Stimulated activated CD4-positive, alpha-beta T cell treated with anti-CD3 and anti-CD28 coated beads, TNF-alpha, amount 100 ng/mL, for 24 hours (primary cell): ENCODE measurements at regions not wholly inside any gene's neighbourhood (a gene's known extent, or its start where the extent isn't known, plus 50 kb on each side); places are given as distances from the start of the nearest gene placed in this dataset.
"Not testable (repeated sequence)": the region's sequence is repeated elsewhere in the genome, so short reads cannot be mapped to it uniquely, and the experiment has no call there.

Experiments
- DNase-seq, 3 experiments: peaks; one replicate each; pipeline ENCODE4 v3.0.0-alpha.2; 2020; ENCODE audit warnings: low read depth in 3 of 3

DNA sequence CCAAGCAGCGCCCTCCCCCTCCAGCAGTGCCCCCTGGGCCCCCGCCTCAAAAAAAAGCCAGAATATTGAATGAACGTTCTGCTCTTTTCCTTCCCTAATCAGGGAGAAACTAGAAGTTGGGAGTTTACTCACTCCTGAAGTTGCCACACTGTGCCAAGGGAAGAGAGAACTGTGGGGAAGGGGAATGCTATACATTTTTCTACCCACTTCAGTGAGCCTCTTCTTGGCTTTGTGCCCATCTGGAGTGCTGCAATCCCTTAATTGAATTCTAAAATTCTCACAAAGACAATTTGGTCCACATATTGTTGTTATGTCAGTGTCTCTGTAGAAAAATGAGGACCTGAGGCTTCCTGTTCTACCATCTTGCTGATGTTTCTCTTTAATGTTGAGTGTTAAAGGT, 443.7 kb downstream of the DIRAS2 start:
- no peak for DNase-seq

DNA sequence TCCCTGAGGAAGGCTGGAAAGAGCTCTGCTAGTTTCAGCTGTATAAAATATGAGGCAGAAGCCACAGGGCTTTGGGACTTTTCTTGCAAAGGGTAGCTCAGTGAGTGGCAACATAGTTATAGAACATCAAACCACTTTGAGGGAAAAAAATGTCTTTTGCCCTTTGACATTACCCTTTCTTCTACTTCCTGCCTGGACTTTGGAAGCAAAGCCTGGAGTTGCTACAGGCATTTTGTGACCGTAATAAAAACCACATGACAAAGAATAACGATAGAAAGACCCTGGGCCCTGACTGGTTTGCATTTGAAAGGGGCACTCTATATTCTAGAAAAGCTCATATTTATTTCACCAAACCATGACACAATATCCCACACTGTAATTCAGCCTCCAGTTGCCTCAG, 440.9 kb downstream of the DIRAS2 start:
- DNase-seq: no peak

DNA sequence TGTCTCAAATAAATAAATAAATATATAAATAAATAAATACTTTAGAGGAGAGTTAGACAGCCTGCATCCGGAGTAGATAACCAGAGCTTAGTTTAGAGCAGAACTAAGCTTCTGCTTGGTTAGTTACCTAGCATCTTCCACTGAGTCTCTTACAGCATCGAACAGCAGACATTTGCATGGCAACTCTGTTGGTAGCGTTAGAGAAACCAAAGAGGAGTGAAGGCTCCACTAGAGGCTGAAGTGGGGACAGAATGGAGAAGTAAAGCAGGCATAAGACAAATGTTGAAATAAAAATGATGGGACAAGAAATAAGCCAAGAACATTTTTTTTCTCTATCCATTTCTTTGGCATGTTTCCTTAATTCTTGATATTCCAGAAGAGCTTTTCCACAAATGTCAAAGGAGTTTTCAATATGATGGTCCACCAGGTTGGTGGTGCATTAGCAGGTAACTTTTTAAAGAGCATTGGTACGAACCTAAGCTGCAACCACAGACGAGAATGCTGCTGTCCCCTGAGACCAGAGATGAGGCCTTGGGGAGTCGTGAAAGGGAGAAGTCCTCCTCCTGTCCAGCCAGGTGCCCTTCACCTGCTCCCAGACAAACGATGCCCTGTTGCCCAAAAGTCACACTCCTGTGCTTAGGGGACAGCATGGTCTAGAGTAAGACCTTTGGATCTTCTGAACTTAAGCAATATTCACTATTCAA, 438.3 kb downstream of the DIRAS2 start:
- no peak for DNase-seq

DNA sequence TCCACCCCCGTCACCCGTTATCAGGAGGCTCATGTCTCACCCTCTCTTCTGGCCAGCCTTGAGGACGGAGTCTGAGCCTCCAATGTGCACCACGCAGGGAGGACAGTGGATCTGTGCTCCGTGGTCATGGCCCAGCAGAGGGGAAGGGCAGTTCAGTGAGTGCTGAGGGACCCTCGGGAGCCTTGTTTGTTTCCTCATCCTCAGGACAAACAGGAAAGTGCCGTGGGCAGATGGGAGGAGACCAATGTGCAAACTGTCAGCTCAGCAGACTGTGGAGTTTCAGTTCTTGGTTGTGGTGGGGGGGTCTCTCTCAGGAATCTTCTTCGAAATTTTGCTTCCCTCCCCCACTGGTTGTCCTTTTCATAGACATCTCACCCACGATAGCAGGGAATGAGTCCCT, 429.6 kb downstream of the DIRAS2 start:
- DNase-seq: not testable (repeated sequence)

DNA sequence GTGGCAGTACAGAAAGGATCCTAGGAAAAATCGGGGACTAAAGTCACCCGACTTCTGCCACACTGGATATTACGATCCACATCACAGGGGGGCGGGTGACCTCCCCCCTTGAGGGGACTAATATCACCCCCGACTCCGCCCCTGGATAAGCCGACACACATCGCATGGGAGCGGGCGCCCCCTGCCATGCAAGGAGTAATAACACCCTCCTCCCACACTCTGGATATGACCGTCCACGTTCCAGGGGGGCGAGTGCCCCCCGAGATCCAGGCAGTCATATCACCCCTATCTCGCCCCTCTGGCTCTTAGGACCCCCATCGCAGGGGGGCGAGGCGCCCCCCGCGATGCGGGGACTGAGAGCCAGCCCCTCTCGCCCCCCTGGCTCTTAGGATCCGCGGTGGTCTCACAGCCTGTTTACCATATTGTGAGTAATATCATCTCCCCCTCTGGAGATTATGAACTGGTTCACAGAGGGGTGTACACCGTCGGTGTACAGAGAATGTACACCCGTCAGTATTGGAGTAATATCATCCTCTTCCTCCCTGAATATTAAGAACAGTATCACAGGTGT, 423.0 kb downstream of the DIRAS2 start:
- peak in 1 of 3 experiments; percentile 24 for DNase-seq

DNA sequence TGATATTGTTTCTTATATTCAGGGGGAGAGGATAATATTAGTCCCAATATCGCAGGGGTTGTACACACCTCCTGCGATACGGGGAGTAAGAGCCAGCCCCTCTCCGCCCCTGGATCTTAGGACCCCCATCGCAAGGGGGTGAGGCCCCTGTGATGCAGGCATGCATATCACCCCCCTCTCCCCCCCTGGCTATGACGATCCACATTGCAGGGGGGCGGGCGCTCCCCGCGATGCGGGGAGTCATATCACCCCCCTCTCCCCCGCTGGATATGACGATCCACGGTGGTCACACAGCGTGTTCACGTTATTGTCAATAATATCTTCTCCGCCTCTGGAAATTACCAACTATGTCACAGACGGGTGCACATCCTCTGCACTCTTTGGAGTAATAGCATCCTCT, 420.7 kb downstream of the DIRAS2 start:
- DNase-seq: not testable (repeated sequence)

DNA sequence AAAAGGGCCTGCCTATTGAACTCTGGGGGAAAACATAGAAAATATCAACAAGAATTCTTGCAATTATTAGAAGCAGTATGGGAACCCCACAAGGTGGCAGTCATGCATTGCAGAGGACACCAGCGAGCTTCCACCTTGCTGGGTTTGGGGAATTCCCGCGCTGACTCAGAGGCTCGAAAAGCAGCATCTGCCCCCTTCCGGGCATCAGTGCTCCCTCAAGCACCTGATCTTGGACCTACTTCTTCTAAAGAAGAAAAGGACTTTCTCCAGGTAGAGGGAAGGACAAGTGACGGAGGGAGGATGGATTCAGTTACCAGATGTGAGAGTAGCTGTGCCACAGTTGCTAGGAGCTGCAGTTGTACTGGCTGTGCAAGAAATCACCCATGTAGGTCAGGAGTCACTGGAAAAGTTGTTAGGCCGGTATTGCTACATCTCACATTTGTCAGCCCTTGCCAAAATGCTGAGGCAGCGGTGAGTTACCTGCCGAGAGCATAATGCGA, 415.7 kb downstream of the DIRAS2 start:
- peak; percentile 25 to 68 (median 51) for DNase-seq

DNA sequence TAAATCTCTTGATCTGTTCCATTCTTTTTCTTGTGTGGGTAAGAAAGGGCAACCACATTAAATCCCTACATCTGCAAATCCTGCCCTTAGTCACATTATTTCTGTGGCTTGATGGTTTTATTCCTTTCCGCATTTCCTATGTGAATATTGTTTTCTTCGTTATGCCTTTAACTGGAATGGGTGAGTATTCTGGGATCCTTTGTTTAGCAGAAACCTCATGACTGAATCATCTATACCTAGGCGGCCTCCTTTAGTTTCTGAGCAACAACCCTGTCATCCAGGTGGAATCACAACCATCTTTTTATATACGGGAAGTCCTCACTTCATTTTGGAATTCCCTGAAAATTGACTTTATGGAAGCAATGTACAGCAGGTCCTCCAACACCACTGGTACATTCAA, 409.5 kb downstream of the DIRAS2 start:
- DNase-seq: not testable (repeated sequence)

DNA sequence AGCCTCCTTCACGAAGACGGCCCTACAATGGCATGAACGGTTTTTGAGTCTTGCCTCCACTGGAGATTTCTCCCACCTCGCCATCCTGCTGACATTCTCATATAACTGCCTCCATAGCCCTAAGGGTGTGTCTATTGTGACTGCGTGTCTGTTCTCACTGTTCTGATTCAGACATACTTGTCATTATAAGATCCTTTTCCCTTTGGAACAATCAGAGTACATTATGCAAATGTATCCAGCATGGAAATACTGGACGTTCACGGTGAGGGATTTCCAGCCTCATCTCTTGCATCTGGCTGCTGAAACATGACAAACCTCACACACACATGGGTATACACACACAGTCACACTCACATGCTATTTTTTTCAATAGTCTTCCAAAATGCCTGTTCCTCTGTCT, 402.1 kb downstream of the DIRAS2 start:
- DNase-seq: no peak

DNA sequence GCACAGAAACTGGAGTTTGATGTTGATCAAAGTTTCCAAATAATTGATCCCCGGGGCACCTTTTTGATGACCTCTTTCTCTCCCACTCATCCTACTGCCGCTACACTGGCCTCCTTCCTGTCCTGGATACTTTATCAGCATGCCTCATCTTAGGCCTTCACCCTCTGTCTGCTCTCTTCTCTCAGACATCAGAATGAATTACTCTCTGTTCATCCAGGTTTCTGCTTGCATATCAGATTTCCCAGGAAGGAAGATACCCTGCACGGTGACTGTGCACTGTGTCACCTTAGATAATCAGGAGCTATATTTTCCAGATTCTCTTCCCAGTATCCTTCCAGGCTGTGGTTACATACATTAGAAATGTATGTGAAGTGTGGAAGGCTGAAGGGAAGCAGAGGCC, 397.0 kb downstream of the DIRAS2 start:
- DNase-seq: no peak

DNA sequence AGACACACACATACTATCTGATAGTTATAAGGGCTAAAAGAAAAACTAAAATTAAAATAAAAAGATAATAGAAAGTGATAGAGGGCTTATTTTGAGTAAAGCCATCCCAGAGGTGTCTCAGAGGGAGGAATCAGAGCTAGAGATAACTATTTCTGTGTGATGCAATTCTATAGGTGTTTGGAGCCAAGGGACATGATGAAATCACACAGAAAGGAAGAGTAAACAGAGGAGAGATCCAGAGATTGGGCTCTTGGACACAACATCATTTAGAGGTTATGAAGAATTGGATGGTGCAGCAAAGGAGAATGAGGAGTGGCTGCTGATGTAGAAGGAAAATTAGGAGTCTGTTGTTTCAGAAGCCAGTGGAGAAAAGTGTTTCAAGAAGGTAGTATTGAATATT, 393.5 kb downstream of the DIRAS2 start:
- no peak for DNase-seq

DNA sequence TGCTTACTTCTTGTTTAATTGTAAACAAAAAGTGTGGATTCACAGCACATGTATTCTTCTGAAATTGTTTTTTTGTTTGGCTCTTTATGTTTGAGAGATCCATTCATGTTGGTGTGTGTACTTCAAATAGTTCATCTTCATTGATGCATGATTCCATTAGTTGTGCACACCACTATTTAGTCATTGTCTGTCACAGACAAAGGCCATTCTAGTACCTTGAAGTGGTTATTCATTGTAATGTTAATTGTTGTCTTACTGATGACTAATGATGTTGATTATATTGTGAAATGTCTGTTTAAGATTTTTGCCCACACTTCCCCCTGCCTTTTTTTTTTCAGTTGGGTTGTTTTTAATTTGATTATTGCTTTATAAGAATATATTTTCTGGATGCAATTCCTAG, 391.3 kb downstream of the DIRAS2 start:
- DNase-seq: no peak

DNA sequence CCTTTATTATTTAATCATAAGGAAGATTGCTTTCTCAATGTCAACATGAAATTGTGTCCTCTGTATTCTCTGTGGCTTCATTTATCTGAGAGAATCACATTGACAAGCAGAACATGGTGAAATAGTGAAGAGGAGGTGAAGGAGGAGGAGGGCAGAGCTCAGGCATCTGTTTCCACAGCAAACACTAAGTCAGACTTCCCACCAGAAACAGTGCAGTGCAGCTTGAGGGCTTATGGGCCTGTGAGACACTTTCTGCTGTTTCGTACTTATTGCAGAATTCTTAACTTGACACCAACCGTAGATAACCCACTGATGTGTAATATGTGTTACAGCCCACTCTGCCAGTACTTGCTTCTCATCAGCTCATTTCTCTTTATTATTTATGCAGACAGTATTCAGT, 386.3 kb downstream of the DIRAS2 start:
- no peak for DNase-seq

DNA sequence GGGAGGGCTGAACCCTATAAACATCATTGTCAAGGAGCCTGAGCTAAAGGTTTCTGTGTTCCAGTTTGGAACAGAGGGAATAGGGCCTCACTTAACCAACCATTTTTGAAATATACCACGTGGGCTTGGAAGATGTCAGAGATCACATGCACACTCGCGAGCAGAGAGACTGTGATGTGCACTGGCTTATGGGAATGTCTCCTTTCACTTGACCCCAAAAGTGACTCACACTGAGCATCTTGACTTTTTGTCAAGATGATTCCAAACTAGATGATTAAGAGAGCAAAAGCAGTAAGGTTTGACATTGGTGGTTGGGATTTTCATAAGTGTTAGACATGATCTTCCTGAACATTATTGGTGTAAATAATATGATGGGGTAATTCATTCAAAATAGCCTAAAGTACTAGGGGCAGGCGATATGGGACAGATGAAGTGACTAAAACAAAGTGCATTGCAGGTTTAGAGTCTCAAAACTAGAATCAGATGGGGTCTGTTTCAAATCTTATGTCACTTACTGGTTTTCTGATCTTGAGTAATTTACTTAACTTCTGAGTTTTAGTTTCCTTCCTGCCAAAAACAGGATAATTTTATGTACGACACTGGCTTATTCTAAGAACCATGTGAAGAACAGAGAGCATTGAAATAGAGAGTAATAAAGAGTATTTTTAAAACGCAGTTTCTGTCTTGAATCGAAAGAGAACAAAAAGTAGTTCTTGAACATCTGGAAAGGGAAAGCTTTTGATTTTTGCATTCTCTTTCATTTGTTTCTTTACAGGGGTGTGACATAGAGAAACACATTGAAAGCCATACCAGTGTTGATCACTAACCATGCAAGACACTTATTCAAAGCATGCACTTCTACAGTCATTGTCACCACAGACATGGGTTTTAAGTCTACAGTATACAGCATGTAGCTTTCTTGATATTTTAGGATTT, 383.0 kb downstream of the DIRAS2 start:
- no peak for DNase-seq

DNA sequence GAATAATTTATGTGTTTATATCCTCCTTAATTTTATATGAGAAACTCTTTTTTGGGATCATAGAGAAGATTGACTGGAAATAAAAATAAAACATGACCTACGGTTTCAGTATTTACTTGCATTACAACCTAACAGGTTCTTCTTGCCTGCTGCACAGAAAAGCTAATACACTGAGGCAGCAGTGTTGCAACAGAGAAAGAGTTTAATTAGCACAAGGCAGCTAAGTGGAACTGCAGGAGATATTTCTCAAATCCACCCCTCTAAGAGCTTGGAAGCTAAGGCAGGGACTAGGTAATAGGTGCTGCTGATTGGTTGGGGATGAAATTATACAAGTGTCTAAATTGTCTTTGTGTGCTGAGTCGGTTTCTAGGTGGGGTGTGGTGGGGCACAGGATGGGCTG, 380.9 kb downstream of the DIRAS2 start:
- no peak for DNase-seq

DNA sequence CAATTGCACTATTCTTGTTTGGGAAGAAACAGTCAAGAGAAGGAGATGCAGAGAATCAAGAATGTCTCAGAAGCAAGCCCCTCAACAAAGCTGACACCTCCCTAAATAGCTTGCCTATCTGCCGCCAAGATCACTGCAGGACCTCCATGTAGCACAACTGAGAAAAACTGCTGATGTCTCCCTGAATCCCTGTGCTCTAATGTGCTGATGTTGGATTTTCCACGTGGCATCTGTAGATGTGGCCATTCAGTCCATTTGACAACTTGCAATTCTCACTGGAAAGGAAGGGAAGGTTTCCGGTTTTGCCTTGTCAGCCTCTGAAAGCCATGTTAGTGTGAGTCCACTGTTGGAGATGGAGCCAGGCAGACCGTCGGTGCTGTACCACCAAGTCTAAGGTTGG, 374.0 kb downstream of the DIRAS2 start:
- no peak for DNase-seq

DNA sequence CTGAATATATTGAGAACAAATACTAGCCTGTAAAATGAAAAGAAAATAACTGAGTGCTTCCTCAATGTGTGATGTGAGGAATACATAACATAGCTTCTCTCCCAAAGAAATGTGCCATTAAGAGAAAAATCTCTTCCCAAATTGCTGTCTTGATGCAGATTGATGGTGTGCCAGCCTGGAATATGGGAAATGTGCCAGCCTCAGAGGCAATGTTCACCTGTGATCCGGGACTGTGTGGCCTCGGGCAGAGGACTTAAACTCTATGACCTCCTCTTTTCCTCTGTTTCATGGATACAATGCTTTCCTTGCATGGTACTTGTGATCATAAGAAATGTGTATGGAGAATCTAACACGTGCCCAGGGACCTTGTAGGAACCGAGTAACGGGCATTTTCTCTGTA, 370.9 kb downstream of the DIRAS2 start:
- DNase-seq: no peak

DNA sequence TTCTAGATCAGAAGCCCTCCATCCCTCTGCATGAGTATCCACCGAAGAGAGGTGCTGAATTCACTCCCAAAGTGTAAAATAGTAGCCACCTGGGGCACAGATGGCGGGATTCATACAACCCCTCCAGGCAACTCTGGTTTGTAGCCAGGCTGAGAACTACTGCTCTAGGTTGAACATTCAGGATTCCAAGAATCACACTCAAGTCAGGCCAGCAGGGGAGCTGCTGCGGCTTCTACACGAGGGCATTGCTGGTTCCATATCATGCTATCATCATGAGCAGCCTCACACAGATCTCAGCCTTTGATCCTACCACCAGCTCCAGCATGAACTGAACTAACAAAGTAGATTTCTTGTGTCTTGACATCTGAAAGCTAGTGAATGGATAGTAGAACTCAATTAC, 367.9 kb downstream of the DIRAS2 start:
- no peak for DNase-seq

DNA sequence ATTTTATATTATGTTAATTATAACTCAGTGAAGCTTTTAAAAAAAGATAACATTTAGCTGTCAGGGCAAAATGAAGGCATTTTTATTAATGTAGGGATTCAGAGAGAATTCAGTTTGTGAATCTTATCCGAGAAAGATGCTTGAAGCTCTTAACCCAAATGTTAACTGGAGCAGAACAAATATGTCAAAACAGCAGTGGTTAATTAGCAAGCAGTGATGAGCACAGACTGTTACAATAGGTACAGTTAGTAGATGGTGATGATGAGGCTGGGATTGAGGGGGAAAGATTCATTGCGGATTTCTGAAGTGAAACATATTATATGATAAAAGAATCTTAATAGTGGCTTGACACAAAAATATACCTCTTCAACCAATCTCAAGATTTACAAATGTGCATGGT, 356.7 kb downstream of the DIRAS2 start:
- no peak for DNase-seq

DNA sequence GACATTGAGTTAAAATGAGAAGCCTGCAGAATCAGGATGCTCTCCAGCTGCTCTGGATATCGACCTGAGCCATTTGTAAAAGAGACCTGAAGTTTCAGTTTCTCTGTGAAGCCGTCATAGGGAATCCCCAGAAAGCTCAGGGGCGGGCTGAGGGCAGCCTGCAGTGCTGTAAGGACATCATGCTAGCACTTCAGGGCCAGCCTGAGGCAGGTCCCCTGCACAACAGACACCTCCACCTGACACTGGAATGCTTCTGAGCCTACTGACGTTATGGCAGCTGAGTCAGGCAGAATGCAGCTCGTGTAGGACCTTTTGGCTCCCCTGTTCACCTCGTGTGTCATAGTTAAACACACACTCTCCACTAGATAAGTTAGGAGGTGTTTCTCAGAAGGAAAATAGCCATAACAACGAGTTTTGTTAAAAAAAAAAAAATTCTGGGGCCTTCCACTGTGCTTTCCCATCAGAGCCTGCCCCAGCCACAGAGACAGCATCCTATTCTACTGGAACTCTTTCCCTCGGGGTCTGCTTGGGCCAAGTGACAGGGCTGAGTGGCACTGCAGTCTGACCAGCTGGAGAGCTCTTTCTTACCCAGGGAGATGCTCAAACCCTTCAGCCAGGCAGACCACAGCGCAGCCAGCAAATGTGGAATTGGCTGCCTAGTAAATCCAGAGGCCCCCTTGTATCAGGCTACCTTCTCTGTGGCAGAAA, 354.9 kb downstream of the DIRAS2 start:
- no peak for DNase-seq

DNA sequence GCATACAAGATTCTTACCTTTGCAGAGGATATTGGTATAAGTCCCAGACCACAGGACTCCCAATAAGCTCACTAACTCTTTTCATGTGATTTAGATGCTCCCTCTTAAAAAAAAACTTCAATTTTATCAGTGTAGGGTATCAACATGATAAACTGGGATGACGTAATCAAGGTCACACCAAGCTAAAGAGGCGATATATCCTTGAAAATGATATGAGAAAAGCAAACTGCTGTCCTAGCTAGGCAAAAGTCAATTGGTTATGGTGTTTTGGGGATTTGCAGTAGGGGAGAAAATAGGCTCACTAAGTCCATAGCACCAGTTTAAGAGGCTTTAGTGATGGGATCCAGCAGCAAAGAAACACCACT, 354.4 kb downstream of the DIRAS2 start:
- no peak for DNase-seq
